GM21381 (cell line): ENCODE measurements at regions not wholly inside any gene's neighbourhood (a gene's known extent, or its start where the extent isn't known, plus 50 kb on each side); places are given as distances from the start of the nearest gene placed in this dataset.
"Not testable (repeated sequence)": the region's sequence is repeated elsewhere in the genome, so short reads cannot be mapped to it uniquely, and the experiment has no call there.

Experiments used
- ATAC-seq: cut with Tn5 transposase; IDR thresholded peaks from one replicate; pipeline ENCODE4 v1.9.1; 2021; ENCODE audit warnings: mild to moderate bottlenecking, moderate library complexity; ENCODE audit not compliant: unreplicated experiment

DNA sequence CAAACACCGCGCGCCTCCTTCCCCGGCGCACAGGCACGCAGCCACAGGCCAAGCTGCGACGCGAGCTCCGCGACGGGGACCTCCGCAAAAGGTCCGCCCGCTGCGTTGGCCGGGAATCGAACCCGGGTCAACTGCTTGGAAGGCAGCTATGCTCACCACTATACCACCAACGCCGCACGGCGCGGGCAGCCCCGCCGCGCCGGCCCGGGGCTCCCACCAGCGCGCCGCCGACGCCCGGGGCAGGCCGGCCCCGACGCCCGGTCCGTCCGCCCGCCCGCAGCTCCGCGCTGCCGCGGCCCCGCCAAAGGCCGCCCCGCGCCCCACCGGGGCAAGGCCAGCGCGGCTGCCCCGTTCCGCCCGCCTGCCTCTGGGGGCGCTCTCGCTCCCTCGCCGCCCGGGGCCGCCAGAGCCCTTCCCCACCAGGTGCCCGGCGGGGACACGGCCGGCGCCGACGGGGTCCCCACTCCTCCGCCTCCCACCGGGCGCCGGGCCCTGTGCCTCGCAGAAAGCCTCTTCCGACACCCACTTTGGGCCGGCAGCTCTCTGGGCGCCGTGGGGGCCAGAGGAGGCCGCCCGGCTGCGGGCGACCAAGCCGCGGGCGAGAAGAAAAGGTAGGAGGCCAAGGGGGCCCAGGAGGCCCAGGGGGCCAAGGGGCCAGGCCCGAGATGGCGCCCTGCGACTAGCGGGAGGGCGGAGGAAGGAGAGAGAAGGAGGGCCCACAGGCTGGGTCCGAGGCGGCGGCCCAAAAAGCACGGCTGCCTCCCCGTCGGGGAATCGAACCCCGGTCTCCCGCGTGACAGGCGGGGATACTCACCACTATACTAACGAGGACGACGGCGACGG, 50.2 kb upstream of the FCGR2A start:
- peak; percentile 21 for ATAC-seq

DNA sequence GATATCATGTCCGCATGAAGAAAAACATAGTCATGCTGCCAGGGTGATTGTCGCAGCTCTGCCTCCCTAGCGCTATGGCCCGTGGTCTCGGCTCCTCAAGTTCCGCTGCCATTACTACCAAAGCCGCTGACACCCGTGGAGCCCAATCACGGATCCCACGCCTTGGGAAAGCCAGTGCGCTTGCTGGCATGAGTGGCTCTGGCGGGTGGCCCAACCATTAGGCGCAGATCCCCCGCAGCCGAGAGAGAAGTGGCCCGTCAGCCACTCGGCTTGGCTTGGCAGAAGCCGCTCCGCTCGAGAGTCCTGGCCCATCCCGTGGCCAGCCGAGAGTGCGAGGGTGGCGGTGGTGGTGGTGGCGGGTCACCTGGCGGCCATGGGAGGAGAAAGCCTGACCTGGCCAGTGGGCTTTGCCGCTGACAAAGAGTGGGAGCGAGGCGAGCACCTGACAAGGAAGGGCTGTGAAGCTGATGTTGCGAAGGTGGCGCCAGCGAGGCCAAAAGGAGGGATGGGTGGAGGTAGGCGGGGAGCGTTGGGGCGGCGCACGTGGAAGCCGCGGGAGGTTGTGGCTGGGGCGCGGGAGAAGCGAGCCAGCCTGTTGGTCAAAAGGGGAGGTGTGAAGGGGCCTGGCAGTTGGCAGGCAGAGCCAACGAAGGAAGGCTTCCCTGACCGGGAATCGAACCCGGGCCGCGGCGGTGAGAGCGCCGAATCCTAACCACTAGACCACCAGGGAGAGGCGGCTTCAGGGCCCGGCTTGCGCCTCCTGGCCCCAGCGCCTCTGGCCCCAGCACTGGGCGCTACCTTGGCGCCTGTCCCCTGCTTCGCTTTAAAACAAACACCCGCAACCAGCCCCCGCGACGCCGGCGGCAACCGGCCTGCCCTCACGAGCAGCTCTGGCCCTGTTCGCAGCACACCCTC, 51.0 kb upstream of the FCGR2A start:
- peak; percentile 72 for ATAC-seq

DNA sequence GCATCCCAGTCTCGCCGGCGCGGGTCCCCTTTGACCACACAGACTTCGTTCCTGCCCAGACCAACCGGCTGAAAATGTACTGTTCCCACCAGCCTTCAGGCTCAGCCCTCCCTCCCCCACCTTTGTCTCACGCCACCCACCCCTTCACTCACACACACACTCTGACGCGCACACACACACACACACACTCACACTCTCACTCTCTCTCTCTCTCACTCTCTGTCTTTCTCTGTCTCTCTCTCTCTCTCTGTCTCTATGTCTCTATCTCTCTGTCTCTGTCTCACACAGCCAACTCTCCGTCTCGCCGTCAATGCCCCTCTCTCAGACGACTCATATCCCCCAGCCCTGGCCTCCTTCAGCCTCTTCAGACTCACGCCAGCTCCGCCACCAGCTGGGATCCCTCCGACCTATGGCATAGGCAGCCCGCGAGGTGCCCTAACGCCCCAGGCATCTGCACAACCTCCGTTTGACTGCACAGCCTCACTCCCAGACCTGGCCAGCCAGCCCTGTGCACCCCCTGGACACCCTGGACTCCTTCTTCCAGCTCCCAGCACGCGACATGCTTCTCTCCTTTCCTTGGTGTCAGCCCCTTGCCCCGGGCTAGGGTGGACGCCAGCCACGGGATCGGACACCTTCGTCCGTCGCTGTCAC, 53.4 kb upstream of the FCGR2A start:
- ATAC-seq, result not testable (repeated sequence)

DNA sequence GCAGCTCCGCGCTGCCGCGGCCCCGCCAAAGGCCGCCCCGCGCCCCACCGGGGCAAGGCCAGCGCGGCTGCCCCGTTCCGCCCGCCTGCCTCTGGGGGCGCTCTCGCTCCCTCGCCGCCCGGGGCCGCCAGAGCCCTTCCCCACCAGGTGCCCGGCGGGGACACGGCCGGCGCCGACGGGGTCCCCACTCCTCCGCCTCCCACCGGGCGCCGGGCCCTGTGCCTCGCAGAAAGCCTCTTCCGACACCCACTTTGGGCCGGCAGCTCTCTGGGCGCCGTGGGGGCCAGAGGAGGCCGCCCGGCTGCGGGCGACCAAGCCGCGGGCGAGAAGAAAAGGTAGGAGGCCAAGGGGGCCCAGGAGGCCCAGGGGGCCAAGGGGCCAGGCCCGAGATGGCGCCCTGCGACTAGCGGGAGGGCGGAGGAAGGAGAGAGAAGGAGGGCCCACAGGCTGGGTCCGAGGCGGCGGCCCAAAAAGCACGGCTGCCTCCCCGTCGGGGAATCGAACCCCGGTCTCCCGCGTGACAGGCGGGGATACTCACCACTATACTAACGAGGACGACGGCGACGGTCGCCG, 57.4 kb upstream of the FCGR2A start:
- ATAC-seq, result peak; percentile 25

DNA sequence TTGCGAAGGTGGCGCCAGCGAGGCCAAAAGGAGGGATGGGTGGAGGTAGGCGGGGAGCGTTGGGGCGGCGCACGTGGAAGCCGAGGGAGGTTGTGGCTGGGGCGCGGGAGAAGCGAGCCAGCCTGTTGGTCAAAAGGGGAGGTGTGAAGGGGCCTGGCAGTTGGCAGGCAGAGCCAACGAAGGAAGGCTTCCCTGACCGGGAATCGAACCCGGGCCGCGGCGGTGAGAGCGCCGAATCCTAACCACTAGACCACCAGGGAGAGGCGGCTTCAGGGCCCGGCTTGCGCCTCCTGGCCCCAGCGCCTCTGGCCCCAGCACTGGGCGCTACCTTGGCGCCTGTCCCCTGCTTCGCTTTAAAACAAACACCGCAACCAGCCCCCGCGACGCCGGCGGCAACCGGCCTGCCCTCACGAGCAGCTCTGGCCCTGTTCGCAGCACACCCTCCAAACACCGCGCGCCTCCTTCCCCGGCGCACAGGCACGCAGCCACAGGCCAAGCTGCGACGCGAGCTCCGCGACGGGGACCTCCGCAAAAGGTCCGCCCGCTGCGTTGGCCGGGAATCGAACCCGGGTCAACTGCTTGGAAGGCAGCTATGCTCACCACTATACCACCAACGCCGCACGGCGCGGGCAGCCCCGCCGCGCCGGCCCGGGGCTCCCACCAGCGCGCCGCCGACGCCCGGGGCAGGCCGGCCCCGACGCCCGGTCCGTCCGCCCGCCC, 58.1 kb upstream of the FCGR2A start:
- peak; percentile 54 for ATAC-seq

DNA sequence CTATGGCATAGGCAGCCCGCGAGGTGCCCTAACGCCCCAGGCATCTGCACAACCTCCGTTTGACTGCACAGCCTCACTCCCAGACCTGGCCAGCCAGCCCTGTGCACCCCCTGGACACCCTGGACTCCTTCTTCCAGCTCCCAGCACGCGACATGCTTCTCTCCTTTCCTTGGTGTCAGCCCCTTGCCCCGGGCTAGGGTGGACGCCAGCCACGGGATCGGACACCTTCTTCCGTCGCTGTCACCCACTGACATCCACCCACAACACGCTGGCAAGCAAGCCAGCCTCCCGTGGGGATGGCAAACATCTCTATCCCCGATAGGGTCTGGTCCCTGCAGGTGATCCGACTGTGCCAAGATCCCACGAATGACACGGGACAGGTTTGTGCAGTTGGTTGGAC, 60.5 kb upstream of the FCGR2A start:
- not testable (repeated sequence) for ATAC-seq

DNA sequence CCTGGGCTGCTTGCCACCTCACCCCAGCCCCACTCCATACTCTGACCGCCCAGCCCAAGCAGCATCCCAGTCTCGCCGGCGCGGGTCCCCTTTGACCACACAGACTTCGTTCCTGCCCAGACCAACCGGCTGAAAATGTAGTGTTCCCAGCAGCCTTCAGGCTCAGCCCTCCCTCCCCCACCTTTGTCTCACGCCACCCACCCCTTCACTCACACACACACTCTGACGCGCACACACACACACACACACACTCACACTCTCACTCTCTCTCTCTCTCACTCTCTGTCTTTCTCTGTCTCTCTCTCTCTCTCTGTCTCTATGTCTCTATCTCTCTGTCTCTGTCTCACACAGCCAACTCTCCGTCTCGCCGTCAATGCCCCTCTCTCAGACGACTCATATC, 61.0 kb upstream of the FCGR2A start:
- not testable (repeated sequence) for ATAC-seq

DNA sequence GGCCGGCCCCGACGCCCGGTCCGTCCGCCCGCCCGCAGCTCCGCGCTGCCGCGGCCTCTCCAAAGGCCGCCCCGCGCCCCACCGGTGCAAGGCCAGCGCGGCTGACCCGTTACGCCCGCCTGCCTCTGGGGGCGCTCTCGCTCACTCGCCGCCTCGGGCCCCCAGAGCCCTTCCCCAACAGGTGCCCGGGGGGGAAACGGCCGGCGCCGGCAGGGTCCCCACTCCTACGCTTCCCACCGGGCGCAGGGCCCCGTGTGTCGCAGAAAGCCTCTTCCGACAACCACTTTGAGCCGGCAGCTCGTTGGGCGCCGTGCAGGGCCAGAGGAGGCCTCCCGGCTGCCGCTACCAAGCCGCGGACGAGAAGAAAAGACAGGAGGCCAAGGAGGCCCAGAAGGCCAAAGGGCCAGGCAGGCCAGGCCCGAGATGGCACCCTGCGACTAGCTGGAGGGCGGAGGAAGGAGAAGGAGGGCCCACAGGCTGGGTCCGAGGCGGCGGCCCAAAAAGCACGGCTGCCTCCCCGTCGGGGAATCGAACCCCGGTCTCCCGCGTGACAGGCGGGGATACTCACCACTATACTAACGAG, 64.9 kb upstream of the FCGR2A start:
- ATAC-seq, result peak; percentile 46

DNA sequence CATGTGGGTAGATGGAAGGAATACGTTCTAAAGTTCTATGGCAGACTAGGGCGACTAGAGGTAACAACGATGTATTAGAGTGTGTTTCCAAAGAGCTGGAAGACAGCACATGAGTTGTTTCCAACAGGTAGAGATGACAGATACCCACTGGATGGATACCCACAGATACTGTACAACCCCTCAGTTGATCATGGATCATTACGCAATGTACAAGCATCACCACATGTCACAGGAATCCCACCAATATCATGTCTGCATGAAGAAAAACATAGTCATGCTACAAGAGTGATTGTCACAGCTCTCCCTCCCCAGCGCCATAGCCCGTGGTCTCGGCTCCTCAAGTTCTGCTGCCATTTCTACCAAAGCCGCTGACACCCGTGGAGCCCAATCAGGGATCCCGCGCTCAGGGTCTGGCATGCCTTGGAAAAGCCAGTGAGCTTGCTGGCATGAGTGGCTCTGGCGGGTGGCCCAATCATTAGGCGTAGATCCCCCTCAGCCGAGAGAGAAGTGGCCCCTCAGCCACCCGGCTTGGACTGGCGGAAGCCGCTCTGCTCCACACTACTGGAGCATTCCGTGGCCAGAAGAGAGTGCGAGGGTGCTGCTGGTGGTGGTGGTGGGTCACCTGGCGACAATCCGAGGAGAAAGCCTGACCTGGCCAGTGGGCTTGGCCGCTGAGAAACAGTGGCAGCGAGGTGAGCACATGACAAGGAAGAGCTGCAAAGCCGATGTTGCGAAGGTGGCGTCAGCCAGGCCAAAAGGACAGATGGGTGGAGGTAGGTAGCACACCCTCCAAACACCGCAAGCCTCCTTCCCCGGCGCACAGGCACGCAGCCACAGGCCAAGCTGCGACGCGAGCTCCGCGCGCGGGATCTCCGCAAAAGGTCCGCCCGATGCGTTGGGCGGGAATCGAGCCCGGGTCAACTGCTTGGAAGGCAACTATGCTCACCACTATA, 65.7 kb upstream of the FCGR2A start:
- ATAC-seq, result peak; percentile 23

DNA sequence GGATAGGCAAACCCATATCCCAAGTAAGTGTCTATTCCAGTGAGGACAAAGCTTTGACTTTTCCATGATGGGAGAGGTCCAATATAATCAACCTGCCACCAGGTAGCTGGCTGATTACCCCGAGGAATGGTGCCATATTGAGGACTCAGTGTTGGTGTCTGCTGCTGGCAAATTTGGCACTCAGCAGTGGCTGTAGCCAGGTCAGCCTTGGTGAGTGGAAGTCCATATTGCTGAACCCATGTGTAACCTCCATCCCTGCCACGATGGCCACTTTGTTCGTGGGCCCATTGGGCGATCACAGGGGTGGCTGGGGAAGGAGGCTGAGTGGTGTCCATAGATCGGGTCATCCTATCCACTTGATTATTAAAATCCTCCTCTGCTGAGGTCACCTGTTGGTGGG, 65.5 kb upstream of the CFAP126 start:
- ATAC-seq, result not testable (repeated sequence)

DNA sequence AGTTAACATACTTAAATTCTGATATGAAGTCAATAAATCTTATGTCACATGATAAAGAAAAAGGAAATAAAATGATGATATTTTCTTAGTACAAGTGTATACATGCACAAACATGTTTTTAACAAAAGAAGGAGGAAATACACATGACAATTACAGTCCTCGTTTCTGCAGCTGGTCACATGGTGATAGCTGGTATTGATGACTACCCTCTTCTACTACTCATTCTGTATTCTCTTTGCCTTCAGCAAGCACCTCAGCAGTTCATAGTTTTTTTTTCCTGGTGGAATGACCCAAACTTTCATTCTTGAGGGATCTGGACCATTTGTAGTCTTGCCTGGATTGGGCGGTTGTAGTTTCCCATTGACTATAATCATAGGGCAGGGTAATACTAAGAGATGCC, 64.4 kb upstream of the CFAP126 start:
- ATAC-seq, result no peak

DNA sequence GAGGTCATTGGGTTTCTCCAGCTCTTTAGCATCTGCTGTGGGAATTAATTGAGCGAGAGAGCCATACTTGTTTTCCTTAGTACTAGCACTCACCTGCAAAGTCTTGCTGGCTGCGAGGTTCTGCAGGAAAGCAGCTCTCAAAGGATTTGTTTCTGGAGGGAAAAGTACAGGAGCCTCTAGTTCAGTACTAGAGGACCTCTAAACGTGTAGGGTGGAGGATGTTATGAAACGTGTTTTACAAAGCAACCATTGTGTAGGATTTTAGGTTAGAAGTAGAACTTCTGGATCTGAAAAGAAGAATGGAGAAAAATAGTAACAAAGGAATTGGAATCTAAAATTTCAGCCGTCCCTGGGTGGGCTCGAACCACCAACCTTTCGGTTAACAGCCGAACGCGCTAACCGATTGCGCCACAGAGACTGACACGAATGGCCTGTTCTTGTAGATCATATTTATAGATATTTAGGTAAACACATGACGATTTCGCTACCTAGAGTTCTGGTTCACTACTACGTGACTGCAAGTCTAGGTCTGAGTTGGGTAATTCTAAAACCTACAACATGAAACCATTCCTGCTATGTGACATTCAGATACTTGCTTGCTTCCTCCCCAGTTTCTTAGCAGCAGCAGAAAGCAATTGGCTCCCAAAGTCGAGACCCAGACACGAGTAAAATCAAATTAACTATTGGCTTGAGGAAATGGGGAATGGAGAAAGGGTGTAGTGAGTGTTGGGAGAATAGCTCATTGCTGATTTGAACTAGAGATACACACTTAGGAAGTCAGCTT, 60.2 kb upstream of the CFAP126 start:
- ATAC-seq, result no peak

DNA sequence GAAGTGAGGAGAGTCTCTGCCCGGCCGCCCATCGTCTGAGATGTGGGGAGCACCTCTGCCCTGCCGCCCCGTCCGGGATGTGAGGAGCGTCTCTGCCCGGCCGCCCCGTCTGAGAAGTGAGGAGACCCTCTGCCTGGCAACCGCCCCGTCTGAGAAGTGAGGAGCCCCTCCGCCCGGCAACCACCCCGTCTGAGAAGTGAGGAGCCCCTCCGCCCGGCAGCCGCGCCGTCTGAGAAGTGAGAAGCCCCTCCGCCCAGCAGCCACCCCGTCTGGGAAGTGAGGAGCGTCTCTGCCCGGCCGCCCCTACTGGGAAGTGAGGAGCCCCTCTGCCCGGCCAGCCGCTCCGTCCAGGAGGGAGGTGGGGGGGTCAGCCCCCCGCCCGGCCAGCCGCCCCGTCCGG, 55.2 kb upstream of the CFAP126 start:
- not testable (repeated sequence) for ATAC-seq

DNA sequence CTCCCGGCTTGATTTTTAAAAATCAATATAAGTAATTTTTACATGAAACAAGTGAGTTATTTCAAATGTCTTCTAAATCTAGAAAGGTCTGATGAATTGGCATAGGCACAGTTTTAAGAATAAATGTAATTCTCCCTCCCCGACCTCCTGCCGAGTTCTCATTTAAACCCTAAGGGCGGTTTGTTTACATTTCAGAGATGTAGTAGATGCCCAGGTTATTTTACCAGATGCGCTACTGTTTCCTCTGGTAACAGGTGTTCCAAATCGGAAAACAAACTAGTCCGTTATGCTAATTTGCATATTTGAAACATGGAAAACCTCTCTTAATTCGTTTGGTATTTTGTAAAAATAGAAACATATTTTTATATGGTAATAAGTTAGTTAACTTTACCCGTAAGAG, 53.8 kb upstream of the CFAP126 start:
- ATAC-seq, result no peak

DNA sequence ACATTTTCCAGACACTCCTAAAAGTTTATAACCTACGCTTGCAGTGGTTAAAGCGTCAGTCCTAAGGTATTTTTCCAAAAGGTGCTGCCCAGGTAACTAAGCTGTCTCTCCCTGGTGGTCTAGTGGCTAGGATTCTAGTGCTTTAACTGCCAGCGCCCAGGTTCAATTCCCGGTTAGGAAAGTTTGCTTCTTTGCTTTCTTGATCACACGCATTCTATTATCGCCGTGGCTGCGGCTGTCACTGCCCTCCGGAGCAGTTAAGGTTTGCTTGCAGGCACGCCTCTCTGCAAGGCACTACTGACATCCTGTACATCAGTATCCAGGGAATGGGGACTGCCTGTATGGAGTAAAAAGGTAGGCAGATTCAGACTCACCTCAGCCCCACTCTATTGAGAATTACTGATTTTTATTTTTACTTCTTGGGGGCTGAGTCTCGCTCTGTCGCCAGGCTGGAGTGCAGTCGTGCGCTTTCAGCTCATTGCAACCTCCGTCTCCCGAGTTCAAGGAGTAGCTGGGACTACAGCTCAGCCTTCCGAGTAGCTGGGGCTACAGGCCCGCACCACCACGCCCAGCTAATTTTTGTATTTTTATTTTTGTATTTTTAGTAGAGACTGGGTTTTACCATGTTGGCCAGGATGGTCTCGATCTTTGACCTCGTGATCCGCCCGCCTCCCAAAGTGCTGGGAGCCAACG, 53.2 kb upstream of the CFAP126 start:
- ATAC-seq, result no peak

DNA sequence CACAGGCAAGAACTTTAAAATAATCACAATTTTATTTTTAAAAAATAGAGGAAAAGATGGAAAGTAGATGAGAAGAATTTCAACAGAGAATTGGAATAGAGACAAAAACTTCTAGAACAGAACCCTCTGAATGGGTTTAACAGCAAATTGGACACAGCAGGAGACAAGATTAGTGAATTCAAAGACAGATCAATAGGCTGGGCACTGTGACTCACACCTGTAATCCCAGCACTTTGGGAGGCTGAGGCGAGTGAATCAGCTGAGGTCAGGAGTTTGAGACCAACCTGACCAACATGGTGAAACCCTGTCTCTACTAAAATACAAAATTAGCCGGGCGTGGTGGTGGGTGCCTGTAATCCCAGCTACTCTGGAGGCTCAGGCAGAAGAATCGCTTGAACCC, 49.9 kb upstream of the CFAP126 start:
- ATAC-seq, result not testable (repeated sequence)
